Mesenchymal stem cell (in vitro differentiated cells and primary cell): ENCODE measurements at regions not wholly inside any gene's neighbourhood (a gene's known extent, or its start where the extent isn't known, plus 50 kb on each side); places are given as distances from the start of the nearest gene placed in this dataset.

ENCODE experiments used
- DNase-seq: peaks from one replicate; pipeline ENCODE4 v3.0.0-alpha.2; 2013
- H2AFZ ChIP-seq: one replicate; pipeline ENCODE4 v1.6.1; 2013; ENCODE audit warnings: low read depth, mild to moderate bottlenecking, control low read depth, inconsistent platforms, low read length, moderate library complexity
- H2AK5ac ChIP-seq: 2 replicates; pipeline ENCODE4 v1.6.1; 2013; ENCODE audit warnings: low read length, moderate library complexity, mild to moderate bottlenecking, inconsistent platforms; ENCODE audit not compliant: severe bottlenecking
- H2BK120ac ChIP-seq: one replicate; pipeline ENCODE4 v1.6.1; 2013; ENCODE audit warnings: low read depth, mild to moderate bottlenecking, inconsistent platforms, low read length, moderate library complexity
- H2BK12ac ChIP-seq, 2 experiments: one replicate each; pipeline ENCODE4 v1.6.1; 2013; ENCODE audit warnings: inconsistent platforms in 2 of 2, low read length in 2 of 2, mild to moderate bottlenecking in 2 of 2, moderate library complexity in 2 of 2, control low read depth in 1 of 2
- H2BK15ac ChIP-seq: one replicate; pipeline ENCODE4 v1.6.1; 2013; ENCODE audit warnings: mild to moderate bottlenecking, low read depth, inconsistent platforms; ENCODE audit not compliant: poor library complexity, severe bottlenecking
- H2BK5ac ChIP-seq: 2 replicates; pipeline ENCODE4 v1.6.1; 2013; ENCODE audit warnings: low read depth, mild to moderate bottlenecking, low read length, control low read depth, inconsistent platforms; ENCODE audit not compliant: poor library complexity, severe bottlenecking
- H3K14ac ChIP-seq, 2 experiments: one replicate each; pipeline ENCODE4 v1.6.1; 2013; ENCODE audit warnings: inconsistent platforms in 2 of 2, low read length in 2 of 2, control low read depth in 1 of 2, mild to moderate bottlenecking in 1 of 2, moderate library complexity in 1 of 2
- H3K18ac ChIP-seq, 2 experiments: one replicate each; pipeline ENCODE4 v1.6.1; 2013; ENCODE audit warnings: inconsistent platforms in 2 of 2, low read length in 2 of 2, control low read depth in 1 of 2, low read depth in 1 of 2, mild to moderate bottlenecking in 1 of 2
- H3K23ac ChIP-seq, 2 experiments: one replicate each; pipeline ENCODE4 v1.6.1; 2013; ENCODE audit warnings: inconsistent platforms in 2 of 2, low read length in 2 of 2, mild to moderate bottlenecking in 2 of 2, moderate library complexity in 2 of 2, control low read depth in 1 of 2
- H3K27ac ChIP-seq: 2 replicates; pipeline ENCODE4 v1.5.1; 2013; ENCODE audit warnings: mild to moderate bottlenecking, moderate library complexity, low read length, control low read depth, inconsistent platforms; ENCODE audit not compliant: poor library complexity, severe bottlenecking
- H3K27me3 ChIP-seq, 2 experiments: 2 replicates each; pipeline versions ENCODE4 v1.6.1 to v1.7.0; 2013; ENCODE audit warnings: low read length in 2 of 2, mild to moderate bottlenecking in 2 of 2, moderate library complexity in 2 of 2, control low read depth in 1 of 2, inconsistent platforms in 1 of 2; ENCODE audit not compliant: control insufficient read depth in 1 of 2, insufficient read depth in 1 of 2
- H3K36me3 ChIP-seq, 2 experiments: 2 replicates each; pipeline versions ENCODE4 v1.6.1 to v1.7.0; 2013; ENCODE audit warnings: low read length in 2 of 2, control low read depth in 1 of 2, inconsistent platforms in 1 of 2, low read depth in 1 of 2, mild to moderate bottlenecking in 1 of 2; ENCODE audit not compliant: insufficient read depth in 2 of 2, control insufficient read depth in 1 of 2
- H3K4ac ChIP-seq, 2 experiments: one replicate each; pipeline ENCODE4 v1.6.1; 2013; ENCODE audit warnings: inconsistent platforms in 2 of 2, low read length in 2 of 2, mild to moderate bottlenecking in 2 of 2, moderate library complexity in 2 of 2, control low read depth in 1 of 2, low read depth in 1 of 2
- H3K4me1 ChIP-seq: 2 replicates; pipeline ENCODE4 v1.6.1; 2013; ENCODE audit warnings: low read depth, low read length, control low read depth; ENCODE audit not compliant: control insufficient read depth, insufficient read depth
- H3K4me2 ChIP-seq: 2 replicates; pipeline ENCODE4 v1.6.1; 2013; ENCODE audit warnings: low read length, mild to moderate bottlenecking, inconsistent platforms; ENCODE audit not compliant: poor library complexity, severe bottlenecking
- H3K4me3 ChIP-seq, 2 experiments: 2 replicates each; pipeline versions ENCODE4 v1.5.1 to v1.7.0; 2013; ENCODE audit warnings: low read length in 2 of 2, mild to moderate bottlenecking in 2 of 2, control low read depth in 1 of 2, low read depth in 1 of 2; ENCODE audit not compliant: insufficient read depth in 1 of 2
- H3K79me1 ChIP-seq: replicated peaks from 2 replicates; pipeline ENCODE4 v1.6.1; 2013; ENCODE audit warnings: mild to moderate bottlenecking, control low read depth, low read length, inconsistent platforms; ENCODE audit not compliant: poor library complexity, severe bottlenecking
- H3K9ac ChIP-seq: 2 replicates; pipeline ENCODE4 v1.7.0; 2013; ENCODE audit warnings: mild to moderate bottlenecking, low read length, moderate library complexity
- H3K9me3 ChIP-seq: 2 replicates; pipeline ENCODE4 v1.7.0; 2013; ENCODE audit warnings: mild to moderate bottlenecking, low read length; ENCODE audit not compliant: control insufficient read depth
- H4K8ac ChIP-seq: one replicate; pipeline ENCODE4 v1.6.1; 2013; ENCODE audit warnings: inconsistent platforms, mild to moderate bottlenecking, low read length, moderate library complexity
- H4K91ac ChIP-seq: one replicate; pipeline ENCODE4 v1.6.1; 2013; ENCODE audit warnings: mild to moderate bottlenecking, low read length, inconsistent platforms
- WGBS: methylation state at CpG from one replicate; pipeline ENCODE4 v1.1.7; 2013; ENCODE audit warnings: mixed read lengths; 5-methylcytosine and 5-hydroxymethylcytosine counted together

- no peaks in the 10 kb centered on the region for H3K36me3 ChIP-seq
- no peak overlapping the region for H3K9ac ChIP-seq
- no peak overlapping the region for H3K23ac ChIP-seq
- DNase-seq: no peak
- H3K4me1 ChIP-seq: no peaks in the 10 kb centered on the region
- no peak overlapping the region for H2BK15ac ChIP-seq
- no peaks in the 10 kb centered on the region for H3K9me3 ChIP-seq
- no peak overlapping the region for H2BK120ac ChIP-seq
- H4K91ac ChIP-seq: no peak overlapping the region
- no peak overlapping the region for H4K8ac ChIP-seq
- no peak overlapping the region for H2BK5ac ChIP-seq
- no peak overlapping the region for H2AK5ac ChIP-seq
- no peaks in the 10 kb centered on the region for H3K27me3 ChIP-seq
- no peak overlapping the region for H3K27ac ChIP-seq
- no peak overlapping the region for H3K18ac ChIP-seq
- H3K79me1 ChIP-seq: no peaks in the 10 kb centered on the region
- WGBS: no CpG with 5 or more reads among the region's 2 CpGs
- H3K4me3 ChIP-seq: no peak overlapping the region
- H3K4me2 ChIP-seq: no peak overlapping the region
- H2BK12ac ChIP-seq: no peak overlapping the region
- H3K14ac ChIP-seq: no peak overlapping the region
- H2AFZ ChIP-seq: no peak overlapping the region
- H3K4ac ChIP-seq: no peak overlapping the region
Observed at GRCh38 chr18:66043009-66043408, 292.2 kb downstream of the CDH7 start.

GRCh38 chr18:66013969-66014368, 263.2 kb downstream of the CDH7 start:
- Histone ChIP-seq H3K36me3 (no peaks in the 10 kb centered on the region), H3K79me1 (no peaks in the 10 kb centered on the region), H3K4me2 (no peak overlapping the region), H3K23ac (no peak overlapping the region), H2AK5ac (no peak overlapping the region), H3K4me3 (no peak overlapping the region), H2BK12ac (no peak overlapping the region), H2BK15ac (no peak overlapping the region), H4K8ac (no peak overlapping the region), H3K9ac (no peak overlapping the region), H4K91ac (no peak overlapping the region), H2BK5ac (no peak overlapping the region), H3K9me3 (peaks cover 6% of the 10 kb centered on the region), H3K27ac (no peak overlapping the region), H2BK120ac (no peak overlapping the region), H2AFZ (no peak overlapping the region), H3K14ac (no peak overlapping the region), H3K27me3 (no peaks in the 10 kb centered on the region), H3K18ac (no peak overlapping the region), H3K4ac (no peak overlapping the region), H3K4me1 (no peaks in the 10 kb centered on the region)
- DNase-seq: no peak
- no CpG with 5 or more reads among the region's 2 CpGs for WGBS

- DNase-seq: no peak
- no peak overlapping the region for H3K9ac ChIP-seq
- peaks cover 7% of the 10 kb centered on the region for H3K9me3 ChIP-seq
- H2AFZ ChIP-seq: no peak overlapping the region
- H4K91ac ChIP-seq: no peak overlapping the region
- no peak overlapping the region for H3K4me2 ChIP-seq
- H3K18ac ChIP-seq: no peak overlapping the region
- H2BK5ac ChIP-seq: no peak overlapping the region
- H3K27me3 ChIP-seq: no peaks in the 10 kb centered on the region
- 50% methylated on average over 1 of the region's 3 CpGs for WGBS
- H3K23ac ChIP-seq: no peak overlapping the region
- no peaks in the 10 kb centered on the region for H3K36me3 ChIP-seq
- H3K14ac ChIP-seq: no peak overlapping the region
- no peak overlapping the region for H3K4ac ChIP-seq
- H3K4me1 ChIP-seq: no peaks in the 10 kb centered on the region
- H3K4me3 ChIP-seq: no peak overlapping the region
- no peak overlapping the region for H3K27ac ChIP-seq
- no peak overlapping the region for H2AK5ac ChIP-seq
- no peak overlapping the region for H4K8ac ChIP-seq
- H2BK12ac ChIP-seq: no peak overlapping the region
- H2BK15ac ChIP-seq: no peak overlapping the region
- no peaks in the 10 kb centered on the region for H3K79me1 ChIP-seq
- H2BK120ac ChIP-seq: no peak overlapping the region
Observed at GRCh38 chr18:66011916-66012315, 261.1 kb downstream of the CDH7 start.

GRCh38 chr18:66005831-66006588, 255.2 kb downstream of the CDH7 start:
- H3K14ac ChIP-seq: no peak overlapping the region
- no peak overlapping the region for H3K27ac ChIP-seq
- H3K79me1 ChIP-seq: no peaks in the 10 kb centered on the region
- H2AK5ac ChIP-seq: no peak overlapping the region
- no peak overlapping the region for H3K18ac ChIP-seq
- no peak overlapping the region for H4K91ac ChIP-seq
- H3K9ac ChIP-seq: no peak overlapping the region
- H2AFZ ChIP-seq: no peak overlapping the region
- peaks cover 12% of the 10 kb centered on the region for H3K9me3 ChIP-seq
- no peak overlapping the region for H3K23ac ChIP-seq
- peaks cover 1% of the 10 kb centered on the region for H3K4me1 ChIP-seq
- WGBS: 85% methylated on average over 28 of the region's 28 CpGs
- no peak overlapping the region for H2BK120ac ChIP-seq
- DNase-seq: no peak
- H3K4me3 ChIP-seq: peak overlapping the region in 1 of 2 experiments; percentile 24
- H3K27me3 ChIP-seq: no peaks in the 10 kb centered on the region
- H3K4ac ChIP-seq: no peak overlapping the region
- H3K36me3 ChIP-seq: no peaks in the 10 kb centered on the region
- no peak overlapping the region for H2BK12ac ChIP-seq
- no peak overlapping the region for H3K4me2 ChIP-seq
- no peak overlapping the region for H4K8ac ChIP-seq
- H2BK15ac ChIP-seq: no peak overlapping the region
- no peak overlapping the region for H2BK5ac ChIP-seq
